ENCODE measurements at regions not wholly inside any gene's neighbourhood (a gene's known extent, or its start where the extent isn't known, plus 50 kb on each side); places are given as distances from the start of the nearest gene placed in this dataset.

- TF ChIP-seq CTCF (optimal IDR thresholded peaks at IDR 0.05 in 1 of 3, IDR thresholded peaks at IDR 0.05 in 1 of 3, conservative IDR thresholded peaks at IDR 0.05 in 1 of 3; ENCODE audit: extremely low read depth in 1 of 3, insufficient read depth in 2 of 3, low read length in 3 of 3): no peak
- no peak for TF ChIP-seq EZH2 (IDR thresholded peaks at IDR 0.05; ENCODE audit: low read length)
These were observed 409.6 kb downstream of the BCOR start for GRCh38 chrX:39688219-39688575.

Data from keratinocyte (primary cell).